ENCODE measurements at regions not wholly inside any gene's neighbourhood (a gene's known extent, or its start where the extent isn't known, plus 50 kb on each side); places are given as distances from the start of the nearest gene placed in this dataset.

DNA sequence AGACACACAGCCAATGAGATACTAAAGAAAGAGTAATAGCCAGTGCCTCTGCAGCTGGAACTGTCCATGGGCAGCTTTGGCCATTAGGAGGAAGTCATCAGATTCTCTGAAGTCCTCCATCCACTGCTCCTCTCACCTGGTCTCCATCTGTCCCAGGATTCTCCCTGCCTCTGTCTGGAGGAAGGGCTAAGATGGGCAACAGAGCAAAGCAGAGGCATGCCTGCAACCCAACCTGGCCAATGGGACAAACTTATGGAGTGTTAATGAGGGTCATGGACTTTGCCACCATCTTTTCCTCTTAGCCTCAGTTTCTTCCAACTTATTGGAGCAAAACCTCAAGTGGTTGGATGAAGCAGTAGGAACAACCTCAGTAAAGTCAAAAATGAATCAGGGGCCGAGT, 91.5 kb upstream of the SIX3 start:
- Histone ChIP-seq H3K9me2 (replicated peaks; ENCODE audit: low read length) (no peaks in the 10 kb centered on the region), H3K36me3 (ENCODE audit: low read depth, low read length) (no peaks in the 10 kb centered on the region), H3K27me3 (ENCODE audit: low read length) (peaks cover 32% of the 10 kb centered on the region), H4K20me1 (ENCODE audit: low read length) (no peaks in the 10 kb centered on the region), H3K79me2 (ENCODE audit: low read length) (no peaks in the 10 kb centered on the region), H3K4me2 (ENCODE audit: low read length) (no peak overlapping the region), H3F3A (ENCODE audit: low read length, unreplicated experiment) (no peaks in the 10 kb centered on the region), H2AFZ (ENCODE audit: low read length) (no peak overlapping the region), H3K9ac (ENCODE audit: low read length) (no peak overlapping the region), H3K27ac (ENCODE audit: low read length) (no peak overlapping the region), H3K9me3 (ENCODE audit: low read length) (no peaks in the 10 kb centered on the region), H3K4me1 (ENCODE audit: insufficient read depth, low read length) (no peaks in the 10 kb centered on the region), H3K4me3 (ENCODE audit: low read length) (no peak overlapping the region)
- ATAC-seq (no peak), DNase-seq (no peak)
- no TSS peak for BruUV-seq (replicated peaks)
- TF ChIP-seq EZH2 (IDR thresholded peaks at IDR 0.05; ENCODE audit: low read length, unreplicated experiment) (no peak), EZH2phosphoT487 (IDR thresholded peaks at IDR 0.05; ENCODE audit: borderline replicate concordance, low read length) (no peak)
- TF ChIP-seq, protein P1, sequence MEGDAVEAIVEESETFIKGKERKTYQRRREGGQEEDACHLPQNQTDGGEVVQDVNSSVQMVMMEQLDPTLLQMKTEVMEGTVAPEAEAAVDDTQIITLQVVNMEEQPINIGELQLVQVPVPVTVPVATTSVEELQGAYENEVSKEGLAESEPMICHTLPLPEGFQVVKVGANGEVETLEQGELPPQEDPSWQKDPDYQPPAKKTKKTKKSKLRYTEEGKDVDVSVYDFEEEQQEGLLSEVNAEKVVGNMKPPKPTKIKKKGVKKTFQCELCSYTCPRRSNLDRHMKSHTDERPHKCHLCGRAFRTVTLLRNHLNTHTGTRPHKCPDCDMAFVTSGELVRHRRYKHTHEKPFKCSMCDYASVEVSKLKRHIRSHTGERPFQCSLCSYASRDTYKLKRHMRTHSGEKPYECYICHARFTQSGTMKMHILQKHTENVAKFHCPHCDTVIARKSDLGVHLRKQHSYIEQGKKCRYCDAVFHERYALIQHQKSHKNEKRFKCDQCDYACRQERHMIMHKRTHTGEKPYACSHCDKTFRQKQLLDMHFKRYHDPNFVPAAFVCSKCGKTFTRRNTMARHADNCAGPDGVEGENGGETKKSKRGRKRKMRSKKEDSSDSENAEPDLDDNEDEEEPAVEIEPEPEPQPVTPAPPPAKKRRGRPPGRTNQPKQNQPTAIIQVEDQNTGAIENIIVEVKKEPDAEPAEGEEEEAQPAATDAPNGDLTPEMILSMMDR (conservative IDR thresholded peaks at IDR 0.05; ENCODE audit: low read depth, low read length): no peak
- POLR2A ChIA-PET (ENCODE audit: unreplicated experiment): no interaction called here
- intact Hi-C loops (cut with micrococcal nuclease): no loop called here
- CTCF ChIA-PET: no interaction called here

DNA sequence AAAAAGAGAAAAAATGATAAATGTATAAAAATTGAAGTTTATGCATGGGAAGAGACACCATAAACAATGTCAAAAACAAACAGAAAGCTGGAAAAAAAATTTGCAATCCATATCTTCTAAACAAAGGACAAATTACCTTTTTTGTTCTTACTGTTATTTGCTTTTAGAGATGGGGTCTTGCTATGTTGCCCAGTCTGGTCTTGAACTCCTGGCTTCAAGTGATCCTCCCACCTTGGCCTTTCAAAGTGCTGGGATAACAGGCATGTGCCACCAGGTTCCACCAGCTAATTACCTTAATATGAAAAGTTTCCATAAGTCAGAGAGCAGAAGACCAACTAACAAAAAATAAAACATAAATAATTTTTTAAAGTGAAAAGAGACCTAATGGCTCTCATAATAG, 90.0 kb upstream of the SIX3 start:
- no peak for ATAC-seq
- H3K27ac ChIP-seq (ENCODE audit: low read length): no peak overlapping the region
- no peaks in the 10 kb centered on the region for H4K20me1 ChIP-seq (ENCODE audit: low read length)
- no peaks in the 10 kb centered on the region for H3F3A ChIP-seq (ENCODE audit: low read length, unreplicated experiment)
- no TSS peak for BruUV-seq (replicated peaks)
- H3K4me1 ChIP-seq (ENCODE audit: insufficient read depth, low read length): no peaks in the 10 kb centered on the region
- H3K79me2 ChIP-seq (ENCODE audit: low read length): no peaks in the 10 kb centered on the region
- peaks cover 32% of the 10 kb centered on the region for H3K27me3 ChIP-seq (ENCODE audit: low read length)
- H2AFZ ChIP-seq (ENCODE audit: low read length): no peak overlapping the region
- no peaks in the 10 kb centered on the region for H3K9me2 ChIP-seq (replicated peaks; ENCODE audit: low read length)
- TF ChIP-seq EZH2 (IDR thresholded peaks at IDR 0.05; ENCODE audit: low read length, unreplicated experiment) (no peak), EZH2phosphoT487 (IDR thresholded peaks at IDR 0.05; ENCODE audit: borderline replicate concordance, low read length) (no peak)
- TF ChIP-seq, protein P1 (conservative IDR thresholded peaks at IDR 0.05; ENCODE audit: low read depth, low read length): no peak
- ChIA-PET POLR2A (ENCODE audit: unreplicated experiment) (no interaction called here), CTCF (no interaction called here)
- H3K36me3 ChIP-seq (ENCODE audit: low read depth, low read length): no peaks in the 10 kb centered on the region
- H3K9ac ChIP-seq (ENCODE audit: low read length): no peak overlapping the region
- no peak overlapping the region for H3K4me2 ChIP-seq (ENCODE audit: low read length)
- intact Hi-C loops (cut with micrococcal nuclease): no loop called here
- H3K9me3 ChIP-seq (ENCODE audit: low read length): no peaks in the 10 kb centered on the region
- H3K4me3 ChIP-seq (ENCODE audit: low read length): no peak overlapping the region
- no peak for DNase-seq

DNA sequence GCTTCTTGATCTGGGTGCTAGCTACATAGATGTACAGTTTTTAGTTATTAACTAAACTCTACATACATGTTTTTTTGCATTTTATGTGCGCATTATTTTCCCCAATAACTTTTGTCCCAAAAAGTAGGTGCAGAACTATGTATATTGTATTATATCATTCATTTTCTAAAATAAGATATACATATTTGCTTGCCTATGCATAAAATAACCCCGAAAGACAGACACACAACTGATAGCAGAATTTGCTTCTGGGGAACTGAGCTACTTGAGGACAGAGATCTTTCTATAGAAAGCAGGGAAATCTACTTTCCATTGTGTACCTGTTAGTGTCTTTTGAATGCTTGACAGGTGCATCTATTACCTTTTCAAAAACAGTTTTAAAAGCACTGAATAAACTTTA, 88.9 kb upstream of the SIX3 start:
- no peak overlapping the region for H3K4me2 ChIP-seq (ENCODE audit: low read length)
- H3K27ac ChIP-seq (ENCODE audit: low read length): no peak overlapping the region
- H3K4me1 ChIP-seq (ENCODE audit: insufficient read depth, low read length): no peaks in the 10 kb centered on the region
- H3F3A ChIP-seq (ENCODE audit: low read length, unreplicated experiment): no peaks in the 10 kb centered on the region
- no peaks in the 10 kb centered on the region for H4K20me1 ChIP-seq (ENCODE audit: low read length)
- no peak overlapping the region for H3K4me3 ChIP-seq (ENCODE audit: low read length)
- no peaks in the 10 kb centered on the region for H3K79me2 ChIP-seq (ENCODE audit: low read length)
- no peak overlapping the region for H2AFZ ChIP-seq (ENCODE audit: low read length)
- ATAC-seq: no peak
- DNase-seq: no peak
- no peaks in the 10 kb centered on the region for H3K36me3 ChIP-seq (ENCODE audit: low read depth, low read length)
- CTCF ChIA-PET: interaction anchor here (0.5 kb wide), 1 partner anchor 450 kb away, joined by 5 read pairs; no protein-coding TSS in a partner anchor
- no peaks in the 10 kb centered on the region for H3K9me3 ChIP-seq (ENCODE audit: low read length)
- no peak overlapping the region for H3K9ac ChIP-seq (ENCODE audit: low read length)
- intact Hi-C loops (cut with micrococcal nuclease): no loop called here
- POLR2A ChIA-PET (ENCODE audit: unreplicated experiment): no interaction called here
- H3K9me2 ChIP-seq (replicated peaks; ENCODE audit: low read length): no peaks in the 10 kb centered on the region
- no TSS peak for BruUV-seq (replicated peaks)
- no peak for TF ChIP-seq EZH2phosphoT487 (IDR thresholded peaks at IDR 0.05; ENCODE audit: borderline replicate concordance, low read length)
- no peak for TF ChIP-seq EZH2 (IDR thresholded peaks at IDR 0.05; ENCODE audit: low read length, unreplicated experiment)
- TF ChIP-seq, protein P1 (conservative IDR thresholded peaks at IDR 0.05; ENCODE audit: low read depth, low read length): no peak
- H3K27me3 ChIP-seq (ENCODE audit: low read length): peaks cover 32% of the 10 kb centered on the region

Data from PC-3 (cell line).